Spleen (tissue), 7 donors: ENCODE measurements at regions not wholly inside any gene's neighbourhood (a gene's known extent, or its start where the extent isn't known, plus 50 kb on each side); places are given as distances from the start of the nearest gene placed in this dataset.
"Not testable (repeated sequence)": the region's sequence is repeated elsewhere in the genome, so short reads cannot be mapped to it uniquely, and the experiment has no call there.

Experiments
- CTCF ChIP-seq, 11 experiments: fragments of 200-600 bp in 7 of 11; fragments of 450-650 bp in 4 of 11; sonication (generic) in 4 of 11; IDR thresholded peaks in 8 of 11; conservative IDR thresholded peaks in 3 of 11; 1 replicate in 7 of 11; 2 replicates in 4 of 11; pipeline versions ENCODE4 v1.4.0 to v1.8.0; 2016 to 2021; ENCODE audit warnings: antibody characterized with exemption in 11 of 11, inconsistent platforms in 4 of 11, mild to moderate bottlenecking in 1 of 11
- POLR2AphosphoS5 ChIP-seq, 3 donors: sonication (generic); formaldehyde crosslinking; IDR thresholded peaks; one replicate each; pipeline ENCODE4 v1.5.1; 2017; ENCODE audit warnings: antibody characterized with exemption in 3 of 3
- donor health status: DM: no; HTN: no; CAD: no; lungs with moderate emphysema.
- donor health status: DM: no; HTN: no; CAD: no.
- donor health status: DM: no; HTN: no; CAD: no.

GRCh38 chr3:194951629-194951920 is 265.9 kb downstream of the FAM43A start:
- TF ChIP-seq CTCF (IDR thresholded peaks at IDR 0.05 in 8 of 11, conservative IDR thresholded peaks at IDR 0.05 in 3 of 11); POLR2AphosphoS5 (IDR thresholded peaks at IDR 0.05): not testable (repeated sequence)
